Ishikawa (cell line): ENCODE measurements at regions not wholly inside any gene's neighbourhood (a gene's known extent, or its start where the extent isn't known, plus 50 kb on each side); places are given as distances from the start of the nearest gene placed in this dataset.

Experiments used
- CEBPB ChIP-seq: IDR thresholded peaks from 2 replicates; pipeline ENCODE4 v1.6.1; 2012
- CREB1 ChIP-seq: IDR thresholded peaks from 2 replicates; pipeline ENCODE4 v1.6.1; 2012; ENCODE audit warnings: low read depth
- EGR1 ChIP-seq: IDR thresholded peaks from 2 replicates; pipeline ENCODE4 v1.6.1; 2012
- EP300 ChIP-seq: IDR thresholded peaks from 2 replicates; pipeline ENCODE4 v1.6.1; 2012; ENCODE audit warnings: borderline replicate concordance
- FOXM1 ChIP-seq: IDR thresholded peaks from 2 replicates; pipeline ENCODE4 v1.6.1; 2012; ENCODE audit warnings: low read depth, borderline replicate concordance
- MAX ChIP-seq: IDR thresholded peaks from 2 replicates; pipeline ENCODE4 v1.6.1; 2012
- NFIC ChIP-seq: IDR thresholded peaks from 2 replicates; pipeline ENCODE4 v1.6.1; 2012
- RAD21 ChIP-seq: IDR thresholded peaks from 2 replicates; pipeline ENCODE4 v1.6.1; 2012; ENCODE audit warnings: low read depth
- REST ChIP-seq: IDR thresholded peaks from 2 replicates; pipeline ENCODE4 v1.6.1; 2012; ENCODE audit warnings: low read depth, mild to moderate bottlenecking
- TAF1 ChIP-seq: IDR thresholded peaks from 2 replicates; pipeline ENCODE4 v1.6.1; 2012; ENCODE audit warnings: low read depth, mild to moderate bottlenecking
- TCF12 ChIP-seq: IDR thresholded peaks from 2 replicates; pipeline ENCODE4 v1.6.1; 2012; ENCODE audit warnings: low read depth
- TEAD4 ChIP-seq: IDR thresholded peaks from 2 replicates; pipeline ENCODE4 v1.6.1; 2012
- USF1 ChIP-seq: IDR thresholded peaks from 2 replicates; pipeline ENCODE4 v1.6.1; 2012
- YY1 ChIP-seq: IDR thresholded peaks from 2 replicates; pipeline ENCODE4 v1.6.1; 2012; ENCODE audit warnings: low read depth
- ZBTB7A ChIP-seq: IDR thresholded peaks from 2 replicates; pipeline ENCODE4 v1.6.1; 2012; ENCODE audit warnings: low read depth

- TF ChIP-seq FOXM1 (no peak), TCF12 (no peak), REST (no peak), MAX (no peak), CREB1 (no peak)
Observed at GRCh38 chr7:113030489-113030888, 56.1 kb downstream of the GPR85 start.

GRCh38 chr7:113026941-113027340 is 59.7 kb downstream of the GPR85 start:
- TF ChIP-seq TAF1: no peak
- TF ChIP-seq MAX: no peak
- no peak for TF ChIP-seq EP300
- no peak for TF ChIP-seq EGR1
- TF ChIP-seq NFIC: no peak
- no peak for TF ChIP-seq CREB1
- TF ChIP-seq YY1: no peak
- TF ChIP-seq USF1: no peak
- TF ChIP-seq CEBPB: no peak
- no peak for TF ChIP-seq RAD21

GRCh38 chr7:113015034-113015645 is 71.5 kb downstream of the GPR85 start:
- no peak for TF ChIP-seq CEBPB
- TF ChIP-seq TCF12: no peak
- TF ChIP-seq EP300: no peak
- TF ChIP-seq TEAD4: peak; percentile 18; the same call in 1 of the 2 replicates
- TF ChIP-seq YY1: no peak
- no peak for TF ChIP-seq ZBTB7A
- no peak for TF ChIP-seq CREB1
- TF ChIP-seq USF1: no peak
- no peak for TF ChIP-seq REST
- TF ChIP-seq EGR1: no peak
- TF ChIP-seq MAX: no peak
- TF ChIP-seq RAD21: peak; percentile 61
- TF ChIP-seq FOXM1: no peak
- no peak for TF ChIP-seq TAF1
- TF ChIP-seq NFIC: no peak

GRCh38 chr7:113013761-113014449 is 72.7 kb downstream of the GPR85 start:
- TF ChIP-seq FOXM1 (no peak), TAF1 (no peak), NFIC (no peak), USF1 (no peak), TEAD4 (no peak), REST (no peak), CREB1 (no peak), YY1 (no peak), EGR1 (no peak), ZBTB7A (no peak), EP300 (no peak), RAD21 (no peak), CEBPB (no peak), MAX (no peak), TCF12 (no peak)
